ENCODE measurements at regions not wholly inside any gene's neighbourhood (a gene's known extent, or its start where the extent isn't known, plus 50 kb on each side); places are given as distances from the start of the nearest gene placed in this dataset.
A peak's percentile ranks its signal among the peaks of the same experiment; 100 is the strongest.

DNA sequence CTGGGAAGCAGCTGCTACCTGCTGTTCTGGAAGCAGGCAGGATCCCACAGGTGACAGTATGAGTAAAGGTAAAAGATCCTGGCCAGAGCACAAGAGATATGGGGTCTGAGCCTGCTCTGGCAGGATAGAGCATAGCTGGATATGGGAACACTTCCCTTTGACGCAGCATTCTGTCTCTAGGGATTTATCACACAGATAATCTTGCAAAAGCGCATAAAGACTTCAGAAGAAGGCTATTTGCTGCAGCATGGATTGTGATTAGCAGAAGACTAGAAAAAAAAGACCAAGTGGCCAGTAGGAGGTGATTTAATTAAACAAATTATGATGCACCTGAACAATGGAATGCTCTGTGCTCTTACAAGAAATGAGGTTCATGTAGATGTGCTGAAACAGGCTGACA, 52.4 kb upstream of the PWWP2A start:
- no peak overlapping the region for H3K27ac ChIP-seq (ENCODE audit: insufficient read depth, low read length)
- no peaks in the 10 kb centered on the region for H3K36me3 ChIP-seq (ENCODE audit: control insufficient read depth, insufficient read depth, low read length)
- no peak overlapping the region for H3K9ac ChIP-seq (ENCODE audit: insufficient read depth, low read length)
- H3K4me1 ChIP-seq (ENCODE audit: control insufficient read depth, extremely low read depth, insufficient read depth, low read length) = peaks cover 8% of the 10 kb centered on the region
- no peak overlapping the region for H2AFZ ChIP-seq (ENCODE audit: low read length)
- H3K4me3 ChIP-seq (replicated peaks in 1 of 4; ENCODE audit: control extremely low read depth in 1 of 4, insufficient read depth in 1 of 4, low read depth in 3 of 4, low read length in 4 of 4) = no peak overlapping the region
- no peak for DNase-seq (ENCODE audit: low read depth in 2 of 2)
- no peaks in the 10 kb centered on the region for H4K20me1 ChIP-seq (ENCODE audit: control insufficient read depth, extremely low read depth, insufficient read depth, low read length)
- H3K27me3 ChIP-seq (ENCODE audit: control insufficient read depth, insufficient read depth, low read length) = no peaks in the 10 kb centered on the region
- H3K79me2 ChIP-seq (ENCODE audit: control insufficient read depth, insufficient read depth, low read length) = no peaks in the 10 kb centered on the region
- TF ChIP-seq, protein P1, sequence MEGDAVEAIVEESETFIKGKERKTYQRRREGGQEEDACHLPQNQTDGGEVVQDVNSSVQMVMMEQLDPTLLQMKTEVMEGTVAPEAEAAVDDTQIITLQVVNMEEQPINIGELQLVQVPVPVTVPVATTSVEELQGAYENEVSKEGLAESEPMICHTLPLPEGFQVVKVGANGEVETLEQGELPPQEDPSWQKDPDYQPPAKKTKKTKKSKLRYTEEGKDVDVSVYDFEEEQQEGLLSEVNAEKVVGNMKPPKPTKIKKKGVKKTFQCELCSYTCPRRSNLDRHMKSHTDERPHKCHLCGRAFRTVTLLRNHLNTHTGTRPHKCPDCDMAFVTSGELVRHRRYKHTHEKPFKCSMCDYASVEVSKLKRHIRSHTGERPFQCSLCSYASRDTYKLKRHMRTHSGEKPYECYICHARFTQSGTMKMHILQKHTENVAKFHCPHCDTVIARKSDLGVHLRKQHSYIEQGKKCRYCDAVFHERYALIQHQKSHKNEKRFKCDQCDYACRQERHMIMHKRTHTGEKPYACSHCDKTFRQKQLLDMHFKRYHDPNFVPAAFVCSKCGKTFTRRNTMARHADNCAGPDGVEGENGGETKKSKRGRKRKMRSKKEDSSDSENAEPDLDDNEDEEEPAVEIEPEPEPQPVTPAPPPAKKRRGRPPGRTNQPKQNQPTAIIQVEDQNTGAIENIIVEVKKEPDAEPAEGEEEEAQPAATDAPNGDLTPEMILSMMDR (conservative IDR thresholded peaks at IDR 0.05 in 1 of 2, IDR thresholded peaks at IDR 0.05 in 1 of 2; ENCODE audit: low read depth in 1 of 2, low read length in 2 of 2) = no peak
- TF ChIP-seq EZH2 (IDR thresholded peaks at IDR 0.05; ENCODE audit: low read length, missing control alignments) = no peak
- no peaks in the 10 kb centered on the region for H3K9me3 ChIP-seq (ENCODE audit: control insufficient read depth, insufficient read depth, low read depth, low read length)
- H3K4me2 ChIP-seq (ENCODE audit: extremely low read depth, insufficient read depth, low read length) = no peak overlapping the region

DNA sequence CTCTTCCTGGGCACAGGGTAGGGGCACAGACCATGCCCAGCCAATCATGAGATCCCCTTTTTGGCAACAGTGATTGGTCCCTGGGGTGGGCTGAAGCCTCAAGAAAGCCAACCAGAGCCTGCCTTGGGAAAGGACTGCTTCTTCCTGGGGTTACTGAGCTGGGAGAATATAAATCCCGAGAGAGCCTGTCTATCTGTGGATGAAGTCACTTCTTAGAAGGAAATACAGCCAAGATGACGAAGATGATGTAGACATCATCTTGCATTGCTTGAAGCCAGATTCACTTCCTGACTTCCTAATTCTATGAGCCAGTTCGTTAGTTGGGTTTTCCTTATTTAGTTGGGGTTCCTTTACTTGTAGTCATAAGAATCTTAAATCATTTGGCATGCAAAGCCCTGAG, 50.1 kb upstream of the PWWP2A start:
- TF ChIP-seq, protein P1 (conservative IDR thresholded peaks at IDR 0.05 in 1 of 2, IDR thresholded peaks at IDR 0.05 in 1 of 2; ENCODE audit: low read depth in 1 of 2, low read length in 2 of 2) = no peak
- no peak for TF ChIP-seq EZH2 (IDR thresholded peaks at IDR 0.05; ENCODE audit: low read length, missing control alignments)
- H3K79me2 ChIP-seq (ENCODE audit: control insufficient read depth, insufficient read depth, low read length) = no peaks in the 10 kb centered on the region
- peak overlapping the region; percentile 94 for H3K27ac ChIP-seq (ENCODE audit: insufficient read depth, low read length)
- peak; percentile 78 to 95 for DNase-seq (ENCODE audit: low read depth in 2 of 2)
- H2AFZ ChIP-seq (ENCODE audit: low read length) = peak overlapping the region; percentile 71
- H3K4me3 ChIP-seq (replicated peaks in 1 of 4; ENCODE audit: control extremely low read depth in 1 of 4, insufficient read depth in 1 of 4, low read depth in 3 of 4, low read length in 4 of 4) = peak overlapping the region in 1 of 4 experiments; percentile 39
- no peaks in the 10 kb centered on the region for H3K27me3 ChIP-seq (ENCODE audit: control insufficient read depth, insufficient read depth, low read length)
- peaks cover 19% of the 10 kb centered on the region for H3K4me1 ChIP-seq (ENCODE audit: control insufficient read depth, extremely low read depth, insufficient read depth, low read length)
- H3K4me2 ChIP-seq (ENCODE audit: extremely low read depth, insufficient read depth, low read length) = peak overlapping the region; percentile 83
- H3K9me3 ChIP-seq (ENCODE audit: control insufficient read depth, insufficient read depth, low read depth, low read length) = no peaks in the 10 kb centered on the region
- no peaks in the 10 kb centered on the region for H3K36me3 ChIP-seq (ENCODE audit: control insufficient read depth, insufficient read depth, low read length)
- no peak overlapping the region for H3K9ac ChIP-seq (ENCODE audit: insufficient read depth, low read length)
- H4K20me1 ChIP-seq (ENCODE audit: control insufficient read depth, extremely low read depth, insufficient read depth, low read length) = no peaks in the 10 kb centered on the region
